ENCODE measurements at regions not wholly inside any gene's neighbourhood (a gene's known extent, or its start where the extent isn't known, plus 50 kb on each side); places are given as distances from the start of the nearest gene placed in this dataset.
"Not testable (repeated sequence)": the region's sequence is repeated elsewhere in the genome, so short reads cannot be mapped to it uniquely, and the experiment has no call there.

GRCh38 chr6:84862843-84863242 lies 98.4 kb upstream of the TBX18 start:
- Histone ChIP-seq H3K4me1 (ENCODE audit: insufficient read depth, low read length) (no peaks in the 10 kb centered on the region), H3K4me3 (ENCODE audit: low read length) (no peak overlapping the region), H3K36me3 (ENCODE audit: insufficient read depth, low read length) (no peaks in the 10 kb centered on the region), H2AFZ (ENCODE audit: low read depth, low read length) (no peak overlapping the region), H3K9me3 (ENCODE audit: low read length) (no peaks in the 10 kb centered on the region), H3K27me3 (ENCODE audit: insufficient read depth, low read length) (no peaks in the 10 kb centered on the region)

GRCh38 chr6:84860920-84861319 lies 96.5 kb upstream of the TBX18 start:
- Histone ChIP-seq H2AFZ (ENCODE audit: low read depth, low read length) (no peak overlapping the region), H3K4me3 (ENCODE audit: low read length) (no peak overlapping the region), H3K27me3 (ENCODE audit: insufficient read depth, low read length) (no peaks in the 10 kb centered on the region), H3K36me3 (ENCODE audit: insufficient read depth, low read length) (no peaks in the 10 kb centered on the region), H3K4me1 (ENCODE audit: insufficient read depth, low read length) (no peaks in the 10 kb centered on the region), H3K9me3 (ENCODE audit: low read length) (no peaks in the 10 kb centered on the region)

- Histone ChIP-seq H3K9me3 (ENCODE audit: low read length) (no peaks in the 10 kb centered on the region), H3K4me3 (ENCODE audit: low read length) (no peak overlapping the region), H3K36me3 (ENCODE audit: insufficient read depth, low read length) (no peaks in the 10 kb centered on the region), H2AFZ (ENCODE audit: low read depth, low read length) (no peak overlapping the region), H3K4me1 (ENCODE audit: insufficient read depth, low read length) (no peaks in the 10 kb centered on the region), H3K27me3 (ENCODE audit: insufficient read depth, low read length) (no peaks in the 10 kb centered on the region)
Observed at GRCh38 chr6:84860509-84860908, 96.1 kb upstream of the TBX18 start.

DNA sequence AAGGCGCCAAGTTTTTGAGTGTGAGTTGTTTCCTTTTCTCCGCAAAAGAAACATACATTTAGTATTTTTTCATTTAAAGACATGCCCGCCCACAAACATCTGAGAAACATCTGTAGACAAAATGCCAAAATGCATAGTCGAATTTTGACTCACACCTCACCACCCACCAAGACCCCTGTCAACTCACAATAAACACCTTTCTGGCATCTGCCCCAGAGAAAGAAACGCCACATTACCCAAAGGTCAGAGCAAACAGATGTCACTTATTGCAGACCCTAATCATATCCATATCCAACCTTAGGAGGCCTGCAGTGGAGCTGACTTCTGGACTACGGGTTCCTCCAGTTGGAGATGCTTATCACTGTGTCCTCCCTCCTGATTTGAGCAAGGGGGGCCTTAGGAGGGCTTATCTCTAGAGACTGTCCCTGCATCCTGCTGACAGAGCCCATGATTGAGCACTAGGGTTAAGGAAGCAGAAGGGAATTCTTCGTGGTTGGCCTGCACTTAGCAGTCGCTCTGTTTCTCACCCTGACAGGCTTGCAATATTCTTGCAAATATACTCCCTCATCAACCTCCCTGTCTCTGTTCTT lies 90.5 kb upstream of the TBX18 start:
- H3K27me3 ChIP-seq (ENCODE audit: insufficient read depth, low read length): no peaks in the 10 kb centered on the region
- no peak overlapping the region for H2AFZ ChIP-seq (ENCODE audit: low read depth, low read length)
- H3K4me1 ChIP-seq (ENCODE audit: insufficient read depth, low read length): no peaks in the 10 kb centered on the region
- H3K9me3 ChIP-seq (ENCODE audit: low read length): no peaks in the 10 kb centered on the region
- H3K4me3 ChIP-seq (ENCODE audit: low read length): no peak overlapping the region
- H3K36me3 ChIP-seq (ENCODE audit: insufficient read depth, low read length): no peaks in the 10 kb centered on the region

DNA sequence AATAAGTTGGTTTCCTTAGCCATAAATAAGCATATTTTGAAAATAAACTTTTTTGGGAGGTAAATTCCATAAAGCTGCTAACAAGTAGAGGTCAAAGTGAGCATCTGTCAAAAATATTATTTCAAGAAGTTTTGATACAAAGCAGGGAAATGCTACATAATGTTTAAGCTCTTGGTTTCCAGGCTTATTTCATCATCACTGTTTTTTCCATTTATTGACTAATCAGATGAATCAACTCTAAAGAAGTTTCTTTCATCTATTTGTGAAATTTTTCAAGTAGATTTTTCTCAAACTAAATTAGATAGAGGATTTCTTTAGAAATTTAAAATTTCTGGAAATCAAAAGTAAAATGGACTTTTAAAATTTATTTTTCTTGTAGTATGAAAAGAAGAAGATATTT lies 89.5 kb upstream of the TBX18 start:
- no peaks in the 10 kb centered on the region for H3K4me1 ChIP-seq (ENCODE audit: insufficient read depth, low read length)
- no peak overlapping the region for H2AFZ ChIP-seq (ENCODE audit: low read depth, low read length)
- no peaks in the 10 kb centered on the region for H3K9me3 ChIP-seq (ENCODE audit: low read length)
- H3K36me3 ChIP-seq (ENCODE audit: insufficient read depth, low read length): no peaks in the 10 kb centered on the region
- H3K27me3 ChIP-seq (ENCODE audit: insufficient read depth, low read length): no peaks in the 10 kb centered on the region
- no peak overlapping the region for H3K4me3 ChIP-seq (ENCODE audit: low read length)

DNA sequence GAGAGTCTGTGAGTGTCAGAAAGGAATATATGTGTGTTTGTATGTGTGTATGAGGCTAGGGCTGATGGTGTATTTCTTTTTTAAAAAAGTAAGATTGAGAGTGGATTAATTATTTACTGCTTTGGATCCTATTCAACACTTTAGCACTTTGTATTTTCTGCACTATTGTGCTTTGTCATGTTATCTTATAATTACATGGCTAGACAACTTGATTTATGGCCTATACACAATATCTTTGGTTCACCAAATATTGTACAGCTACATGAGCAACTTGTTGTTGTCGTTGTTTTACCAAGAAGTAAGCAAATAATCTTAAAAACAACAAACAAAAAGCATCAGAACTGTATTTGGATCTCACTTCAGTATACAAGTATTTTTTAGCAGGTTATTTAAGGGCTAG lies 84.6 kb upstream of the TBX18 start:
- Histone ChIP-seq H3K36me3 (ENCODE audit: insufficient read depth, low read length) (no peaks in the 10 kb centered on the region), H3K4me3 (ENCODE audit: low read length) (no peak overlapping the region), H3K4me1 (ENCODE audit: insufficient read depth, low read length) (no peaks in the 10 kb centered on the region), H3K9me3 (ENCODE audit: low read length) (no peaks in the 10 kb centered on the region), H2AFZ (ENCODE audit: low read depth, low read length) (no peak overlapping the region), H3K27me3 (ENCODE audit: insufficient read depth, low read length) (no peaks in the 10 kb centered on the region)

- Histone ChIP-seq H2AFZ (ENCODE audit: low read depth, low read length) (no peak overlapping the region), H3K27me3 (ENCODE audit: insufficient read depth, low read length) (no peaks in the 10 kb centered on the region), H3K4me1 (ENCODE audit: insufficient read depth, low read length) (no peaks in the 10 kb centered on the region)
Observed at GRCh38 chr6:84847390-84848160, 83.2 kb upstream of the TBX18 start.

GRCh38 chr6:84842525-84843166 lies 78.2 kb upstream of the TBX18 start:
- H3K4me3 ChIP-seq (ENCODE audit: low read length): no peak overlapping the region

More at GRCh38 chr6:84847390-84848160, 83.2 kb upstream of the TBX18 start:
- Histone ChIP-seq H3K9me3 (ENCODE audit: low read length) (no peaks in the 10 kb centered on the region), H3K4me3 (ENCODE audit: low read length) (no peak overlapping the region), H3K36me3 (ENCODE audit: insufficient read depth, low read length) (no peaks in the 10 kb centered on the region)

DNA sequence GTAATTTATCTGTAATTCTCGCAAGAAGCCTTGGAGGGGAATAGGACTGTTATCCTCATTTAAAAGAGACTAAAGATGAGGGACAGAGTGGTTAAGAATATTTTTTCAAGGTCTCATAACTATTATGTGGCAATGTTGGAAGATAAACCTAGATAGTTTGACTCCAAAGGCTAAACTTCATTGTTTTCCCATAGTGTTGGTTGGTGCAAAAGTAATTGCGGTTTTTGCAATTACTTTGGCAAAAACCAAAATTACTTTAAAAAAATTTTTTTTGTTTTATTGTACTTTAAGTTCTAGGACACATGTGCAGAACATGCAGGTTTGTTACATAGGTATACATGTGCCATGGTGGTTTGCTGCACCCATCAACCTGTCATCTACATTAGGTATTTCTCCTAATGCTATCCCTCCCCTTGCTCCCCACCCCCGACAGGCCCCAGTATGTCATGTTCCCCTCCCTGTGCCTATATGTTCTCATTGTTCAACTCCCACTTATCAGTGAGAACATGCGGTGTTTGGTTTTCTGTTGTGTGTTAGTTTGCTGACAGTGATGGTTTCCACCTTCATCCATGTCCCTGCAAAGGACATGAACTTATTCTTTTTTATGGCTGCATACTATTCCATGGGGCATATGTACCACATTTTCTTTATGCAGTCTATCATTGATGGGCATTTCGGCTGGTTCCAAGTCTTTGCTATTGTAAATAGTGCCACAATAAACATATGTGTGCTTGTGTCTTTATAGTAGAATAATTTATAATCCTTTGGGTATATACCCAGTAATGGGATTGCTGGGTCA lies 72.9 kb upstream of the TBX18 start:
- not testable (repeated sequence) for H3K36me3 ChIP-seq (ENCODE audit: insufficient read depth, low read length); H3K4me3 ChIP-seq (ENCODE audit: low read length); H3K9me3 ChIP-seq (ENCODE audit: low read length); H3K4me1 ChIP-seq (ENCODE audit: insufficient read depth, low read length); H3K27me3 ChIP-seq (ENCODE audit: insufficient read depth, low read length); H2AFZ ChIP-seq (ENCODE audit: low read depth, low read length)

More at GRCh38 chr6:84842525-84843166, 78.2 kb upstream of the TBX18 start:
- no peaks in the 10 kb centered on the region for H3K9me3 ChIP-seq (ENCODE audit: low read length)
- H3K27me3 ChIP-seq (ENCODE audit: insufficient read depth, low read length): no peaks in the 10 kb centered on the region
- H2AFZ ChIP-seq (ENCODE audit: low read depth, low read length): no peak overlapping the region
- no peaks in the 10 kb centered on the region for H3K36me3 ChIP-seq (ENCODE audit: insufficient read depth, low read length)
- H3K4me1 ChIP-seq (ENCODE audit: insufficient read depth, low read length): no peaks in the 10 kb centered on the region

GRCh38 chr6:84836366-84836765 lies 72.0 kb upstream of the TBX18 start:
- Histone ChIP-seq H3K4me1 (ENCODE audit: insufficient read depth, low read length) (no peaks in the 10 kb centered on the region), H3K4me3 (ENCODE audit: low read length) (no peak overlapping the region), H3K27me3 (ENCODE audit: insufficient read depth, low read length) (no peaks in the 10 kb centered on the region), H3K36me3 (ENCODE audit: insufficient read depth, low read length) (no peaks in the 10 kb centered on the region), H2AFZ (ENCODE audit: low read depth, low read length) (no peak overlapping the region), H3K9me3 (ENCODE audit: low read length) (no peaks in the 10 kb centered on the region)

- Histone ChIP-seq H3K27me3 (ENCODE audit: insufficient read depth, low read length) (no peaks in the 10 kb centered on the region), H2AFZ (ENCODE audit: low read depth, low read length) (no peak overlapping the region), H3K9me3 (ENCODE audit: low read length) (no peaks in the 10 kb centered on the region), H3K36me3 (ENCODE audit: insufficient read depth, low read length) (no peaks in the 10 kb centered on the region), H3K4me1 (ENCODE audit: insufficient read depth, low read length) (no peaks in the 10 kb centered on the region), H3K4me3 (ENCODE audit: low read length) (no peak overlapping the region)
Observed at GRCh38 chr6:84835340-84835739, 70.9 kb upstream of the TBX18 start.

DNA sequence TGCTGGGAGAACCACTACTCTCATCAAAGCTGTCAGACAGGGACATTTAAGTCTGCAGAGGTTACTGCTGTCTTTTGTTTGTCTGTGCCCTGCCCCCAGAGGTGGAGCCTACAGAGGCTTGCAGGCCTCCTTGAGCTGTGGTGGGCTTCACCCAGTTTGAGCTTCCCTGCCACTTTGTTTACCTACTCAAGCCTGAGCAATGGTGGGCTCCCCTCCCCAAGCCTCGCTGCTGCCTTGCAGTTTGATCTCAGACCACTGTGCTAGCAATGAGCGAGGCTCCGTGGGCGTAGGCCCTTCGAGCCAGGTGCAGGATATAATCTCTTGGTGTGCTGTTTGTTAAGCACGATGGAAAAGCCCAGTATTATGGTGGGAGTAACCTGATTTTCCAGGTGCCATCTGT lies 67.5 kb upstream of the TBX18 start:
- H2AFZ ChIP-seq (ENCODE audit: low read depth, low read length); H3K9me3 ChIP-seq (ENCODE audit: low read length); H3K4me3 ChIP-seq (ENCODE audit: low read length); H3K36me3 ChIP-seq (ENCODE audit: insufficient read depth, low read length); H3K4me1 ChIP-seq (ENCODE audit: insufficient read depth, low read length); H3K27me3 ChIP-seq (ENCODE audit: insufficient read depth, low read length): not testable (repeated sequence)

DNA sequence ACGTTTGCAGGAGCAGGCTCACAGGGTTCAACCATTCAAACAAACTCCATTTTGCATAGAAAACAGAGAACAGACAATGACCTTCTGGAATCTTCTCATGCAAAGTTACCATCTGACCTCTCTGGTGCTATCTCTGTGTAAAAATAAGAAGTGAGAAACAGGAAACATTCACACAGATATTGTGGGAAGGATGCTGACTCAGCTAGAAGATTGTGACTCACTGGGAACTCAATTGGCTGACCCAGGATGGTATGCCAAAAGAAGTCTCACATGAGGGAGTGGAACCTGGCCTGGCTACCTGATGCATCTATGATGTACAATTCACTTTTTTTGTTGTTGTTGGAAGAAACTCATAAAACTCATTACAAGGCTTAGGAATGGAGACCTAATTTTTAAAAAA lies 61.1 kb upstream of the TBX18 start:
- no peaks in the 10 kb centered on the region for H3K27me3 ChIP-seq (ENCODE audit: insufficient read depth, low read length)
- H2AFZ ChIP-seq (ENCODE audit: low read depth, low read length): no peak overlapping the region

More for the DNA sequence above, 61.1 kb upstream of the TBX18 start:
- Histone ChIP-seq H3K36me3 (ENCODE audit: insufficient read depth, low read length) (no peaks in the 10 kb centered on the region), H3K4me1 (ENCODE audit: insufficient read depth, low read length) (no peaks in the 10 kb centered on the region), H3K9me3 (ENCODE audit: low read length) (no peaks in the 10 kb centered on the region), H3K4me3 (ENCODE audit: low read length) (no peak overlapping the region)

All from neuron (in vitro differentiated cells).